CD4-positive, alpha-beta memory T cell (primary cell): ENCODE measurements at regions not wholly inside any gene's neighbourhood (a gene's known extent, or its start where the extent isn't known, plus 50 kb on each side); places are given as distances from the start of the nearest gene placed in this dataset.

Experiments
- CTCF ChIA-PET: fragments of 350-600 bp; sonication (Branson Sonifier 250); formaldehyde crosslinking; loops from one replicate; lab custom pipeline; 2021; ENCODE audit warnings: inconsistent platforms; ENCODE audit not compliant: partially characterized antibody; lab: Charles Lee
- POLR2A ChIA-PET: fragments of 350-600 bp; sonication (Branson Sonifier 250); formaldehyde crosslinking; loops from one replicate; lab custom pipeline; 2021; ENCODE audit not compliant: partially characterized antibody; lab: Charles Lee
- DNase-seq, 5 donors: peaks; one replicate each; pipeline versions ENCODE4 v3.0.0 to v3.0.0-alpha.2; 2020 to 2022; ENCODE audit warnings: mixed read lengths in 1 of 5
- H3K27ac ChIP-seq: one replicate; pipeline ENCODE4 v1.7.0; 2013; ENCODE audit warnings: low read depth, low read length
- H3K27me3 ChIP-seq: 2 replicates; pipeline ENCODE4 v1.7.0; 2013; ENCODE audit warnings: mild to moderate bottlenecking, low read length, moderate library complexity; ENCODE audit not compliant: insufficient read depth
- H3K36me3 ChIP-seq: 2 replicates; pipeline ENCODE4 v1.7.0; 2013; ENCODE audit warnings: mild to moderate bottlenecking, low read length, moderate library complexity; ENCODE audit not compliant: insufficient read depth
- H3K4me1 ChIP-seq: 2 replicates; pipeline ENCODE4 v1.7.0; 2013; ENCODE audit warnings: mild to moderate bottlenecking, low read length, moderate library complexity; ENCODE audit not compliant: insufficient read depth
- H3K4me3 ChIP-seq, 2 donors: one replicate each; pipeline ENCODE4 v1.7.0; 2013; ENCODE audit warnings: low read length in 2 of 2, mild to moderate bottlenecking in 1 of 2
- H3K9me3 ChIP-seq, 2 donors: one replicate each; pipeline ENCODE4 v1.7.0; 2013; ENCODE audit warnings: low read length in 2 of 2, control low read depth in 1 of 2; ENCODE audit not compliant: control insufficient read depth in 1 of 2
- H3K27ac Mint-ChIP-seq, 7 donors: one replicate each; pipeline ENCODE4 v1.8.0; 2020 to 2021; ENCODE audit warnings: mixed read lengths in 7 of 7, mild to moderate bottlenecking in 6 of 7, inconsistent platforms in 3 of 7, moderate library complexity in 3 of 7
- H3K27me3 Mint-ChIP-seq, 2 donors: one replicate each; pipeline ENCODE4 v1.8.0; 2020 to 2021; ENCODE audit warnings: mixed read lengths in 2 of 2
- H3K36me3 Mint-ChIP-seq, 2 donors: one replicate each; pipeline ENCODE4 v1.8.0; 2020 to 2021; ENCODE audit warnings: mixed read lengths in 2 of 2, inconsistent platforms in 1 of 2, mild to moderate bottlenecking in 1 of 2
- H3K4me1 Mint-ChIP-seq, 4 donors: one replicate each; pipeline ENCODE4 v1.8.0; 2020 to 2021; ENCODE audit warnings: mixed read lengths in 4 of 4, mild to moderate bottlenecking in 1 of 4
- H3K4me3 Mint-ChIP-seq, 8 donors: one replicate each; pipeline ENCODE4 v1.8.0; 2020 to 2021; ENCODE audit warnings: mixed read lengths in 8 of 8, mild to moderate bottlenecking in 7 of 8, moderate library complexity in 6 of 8, inconsistent platforms in 3 of 8
- H3K9me3 Mint-ChIP-seq, 8 donors: one replicate each; pipeline ENCODE4 v1.8.0; 2020 to 2021; ENCODE audit warnings: mixed read lengths in 8 of 8, mild to moderate bottlenecking in 5 of 8, inconsistent platforms in 3 of 8, moderate library complexity in 1 of 8
- intact Hi-C: fragments of 100-400 bp; cut with micrococcal nuclease; formaldehyde crosslinking; loops from one replicate; pipeline ENCODE4 v1.15.1; 2023

GRCh38 chr3:87062685-87063084 lies 71.7 kb upstream of the VGLL3 start:
- no peaks in the 10 kb centered on the region for H3K27me3 Mint-ChIP-seq
- no peak overlapping the region for H3K27ac Mint-ChIP-seq
- no peaks in the 10 kb centered on the region for H3K4me1 ChIP-seq
- H3K36me3 ChIP-seq, result no peaks in the 10 kb centered on the region
- no peaks in the 10 kb centered on the region for H3K27me3 ChIP-seq
- CTCF ChIA-PET, result no interaction called here
- H3K4me3 Mint-ChIP-seq, result no peak overlapping the region
- no peaks in the 10 kb centered on the region for H3K36me3 Mint-ChIP-seq
- H3K9me3 Mint-ChIP-seq, result peaks cover 0 to 4% (median 0%) of the 10 kb centered on the region in 8 donors
- POLR2A ChIA-PET, result no interaction called here
- H3K4me3 ChIP-seq, result no peak overlapping the region
- H3K27ac ChIP-seq, result no peak overlapping the region
- no peaks in the 10 kb centered on the region for H3K9me3 ChIP-seq
- no peaks in the 10 kb centered on the region for H3K4me1 Mint-ChIP-seq
- DNase-seq, result no peak
- intact Hi-C loops, result no loop called here

- Mint-ChIP-seq H3K27ac (no peak overlapping the region), H3K36me3 (no peaks in the 10 kb centered on the region), H3K4me3 (no peak overlapping the region), H3K9me3 (peaks cover 0 to 8% (median 1%) of the 10 kb centered on the region in 8 donors), H3K27me3 (no peaks in the 10 kb centered on the region), H3K4me1 (no peaks in the 10 kb centered on the region)
- ChIA-PET POLR2A (no interaction called here), CTCF (no interaction called here)
- no peaks in the 10 kb centered on the region for H3K4me1 ChIP-seq
- no peaks in the 10 kb centered on the region for H3K27me3 ChIP-seq
- H3K4me3 ChIP-seq, result no peak overlapping the region
- no peaks in the 10 kb centered on the region for H3K9me3 ChIP-seq
- intact Hi-C loops, result no loop called here
- DNase-seq, result no peak
- no peaks in the 10 kb centered on the region for H3K36me3 ChIP-seq
- H3K27ac ChIP-seq, result no peak overlapping the region
These were observed 66.5 kb upstream of the VGLL3 start for GRCh38 chr3:87057474-87057873.

- intact Hi-C loops, result no loop called here
- no peaks in the 10 kb centered on the region for H3K27me3 Mint-ChIP-seq
- DNase-seq, result no peak
- H3K4me1 ChIP-seq, result no peaks in the 10 kb centered on the region
- no peak overlapping the region for H3K27ac ChIP-seq
- H3K27ac Mint-ChIP-seq, result no peak overlapping the region
- no peaks in the 10 kb centered on the region for H3K36me3 Mint-ChIP-seq
- H3K4me3 Mint-ChIP-seq, result no peak overlapping the region
- H3K9me3 Mint-ChIP-seq, result peaks cover 0 to 8% (median 0%) of the 10 kb centered on the region in 8 donors
- no peaks in the 10 kb centered on the region for H3K9me3 ChIP-seq
- H3K4me3 ChIP-seq, result no peak overlapping the region
- ChIA-PET POLR2A (no interaction called here), CTCF (no interaction called here)
- H3K27me3 ChIP-seq, result no peaks in the 10 kb centered on the region
- no peaks in the 10 kb centered on the region for H3K36me3 ChIP-seq
- H3K4me1 Mint-ChIP-seq, result no peaks in the 10 kb centered on the region
These were observed 62.6 kb upstream of the VGLL3 start for GRCh38 chr3:87053553-87053952.

GRCh38 chr3:87052499-87053260 lies 61.7 kb upstream of the VGLL3 start:
- no peaks in the 10 kb centered on the region for H3K9me3 ChIP-seq
- CTCF ChIA-PET, result no interaction called here
- H3K27me3 Mint-ChIP-seq, result no peaks in the 10 kb centered on the region
- no peak overlapping the region for H3K27ac Mint-ChIP-seq
- no peak overlapping the region for H3K27ac ChIP-seq
- POLR2A ChIA-PET, result no interaction called here
- no peaks in the 10 kb centered on the region for H3K4me1 ChIP-seq
- H3K4me3 ChIP-seq, result no peak overlapping the region
- no peaks in the 10 kb centered on the region for H3K27me3 ChIP-seq
- no peak overlapping the region for H3K4me3 Mint-ChIP-seq
- no peaks in the 10 kb centered on the region for H3K4me1 Mint-ChIP-seq
- DNase-seq, result no peak
- H3K36me3 ChIP-seq, result no peaks in the 10 kb centered on the region
- H3K36me3 Mint-ChIP-seq, result no peaks in the 10 kb centered on the region
- H3K9me3 Mint-ChIP-seq, result peaks cover 0 to 5% (median 0%) of the 10 kb centered on the region in 8 donors
- intact Hi-C loops, result no loop called here

GRCh38 chr3:87047852-87048251 lies 56.9 kb upstream of the VGLL3 start:
- no peak overlapping the region for H3K27ac Mint-ChIP-seq
- H3K36me3 Mint-ChIP-seq, result no peaks in the 10 kb centered on the region

GRCh38 chr3:87046241-87046640 lies 55.3 kb upstream of the VGLL3 start:
- Histone ChIP-seq H3K36me3 (no peaks in the 10 kb centered on the region), H3K4me3 (no peak overlapping the region), H3K4me1 (no peaks in the 10 kb centered on the region), H3K9me3 (no peaks in the 10 kb centered on the region), H3K27ac (no peak overlapping the region), H3K27me3 (no peaks in the 10 kb centered on the region)
- no peaks in the 10 kb centered on the region for H3K27me3 Mint-ChIP-seq
- DNase-seq, result no peak
- no peak overlapping the region for H3K4me3 Mint-ChIP-seq
- no peaks in the 10 kb centered on the region for H3K36me3 Mint-ChIP-seq
- peaks cover 0 to 2% (median 0%) of the 10 kb centered on the region in 8 donors for H3K9me3 Mint-ChIP-seq
- POLR2A ChIA-PET, result no interaction called here
- H3K27ac Mint-ChIP-seq, result no peak overlapping the region
- CTCF ChIA-PET, result no interaction called here
- no peaks in the 10 kb centered on the region for H3K4me1 Mint-ChIP-seq
- intact Hi-C loops, result no loop called here

More at GRCh38 chr3:87047852-87048251, 56.9 kb upstream of the VGLL3 start:
- intact Hi-C loops, result no loop called here
- no peaks in the 10 kb centered on the region for H3K27me3 Mint-ChIP-seq
- H3K4me1 ChIP-seq, result no peaks in the 10 kb centered on the region
- POLR2A ChIA-PET, result no interaction called here
- H3K9me3 ChIP-seq, result no peaks in the 10 kb centered on the region
- no peaks in the 10 kb centered on the region for H3K27me3 ChIP-seq
- no peak for DNase-seq
- no peaks in the 10 kb centered on the region for H3K36me3 ChIP-seq
- H3K4me3 Mint-ChIP-seq, result no peak overlapping the region
- no peak overlapping the region for H3K27ac ChIP-seq
- H3K9me3 Mint-ChIP-seq, result peaks cover 0 to 1% (median 0%) of the 10 kb centered on the region in 8 donors
- CTCF ChIA-PET, result no interaction called here
- no peaks in the 10 kb centered on the region for H3K4me1 Mint-ChIP-seq
- no peak overlapping the region for H3K4me3 ChIP-seq

GRCh38 chr3:87045473-87045872 lies 54.5 kb upstream of the VGLL3 start:
- Mint-ChIP-seq H3K27ac (no peak overlapping the region), H3K4me1 (no peaks in the 10 kb centered on the region), H3K9me3 (peaks cover 0 to 3% (median under 1%) of the 10 kb centered on the region in 8 donors), H3K27me3 (no peaks in the 10 kb centered on the region), H3K36me3 (no peaks in the 10 kb centered on the region), H3K4me3 (no peak overlapping the region)
- H3K9me3 ChIP-seq, result no peaks in the 10 kb centered on the region
- no peaks in the 10 kb centered on the region for H3K27me3 ChIP-seq
- H3K36me3 ChIP-seq, result no peaks in the 10 kb centered on the region
- intact Hi-C loops, result no loop called here
- ChIA-PET POLR2A (no interaction called here), CTCF (no interaction called here)
- no peaks in the 10 kb centered on the region for H3K4me1 ChIP-seq
- H3K27ac ChIP-seq, result no peak overlapping the region
- no peak overlapping the region for H3K4me3 ChIP-seq
- DNase-seq, result no peak
